SK-N-SH (cell line): ENCODE measurements at regions not wholly inside any gene's neighbourhood (a gene's known extent, or its start where the extent isn't known, plus 50 kb on each side); places are given as distances from the start of the nearest gene placed in this dataset.

Experiments
- CTCF ChIA-PET: fragments of 300-600, 350-600 bp; formaldehyde crosslinking; extraction: SDS; loops from one replicate; lab custom pipeline; 2021; lab: Yijun Ruan, JAX
- POLR2A ChIA-PET: fragments of 350-600 bp; sonication (Branson Sonifier 250); formaldehyde crosslinking; extraction: SDS; loops from one replicate; lab custom pipeline; 2020; ENCODE audit warnings: antibody characterized with exemption, inconsistent platforms; lab: Yijun Ruan, JAX
- DNase-seq: peaks from one replicate; pipeline ENCODE4 v3.0.0; 2012
- H2AFZ ChIP-seq: fragments of 200-600 bp; sonication (generic); 2 replicates; pipeline ENCODE4 v1.8.1; 2016; ENCODE audit warnings: antibody characterized with exemption, mild to moderate bottlenecking, low read depth
- H3F3A ChIP-seq: fragments of 200-600 bp; sonication (generic); replicated peaks from 2 replicates; pipeline ENCODE3; 2016; ENCODE audit warnings: antibody characterized with exemption, mild to moderate bottlenecking; ENCODE audit not compliant: insufficient read depth
- H3K27ac ChIP-seq, 2 experiments: fragments of 200-500 bp in 1 of 2; fragments of 200-600 bp in 1 of 2; sonication (Bioruptor generic) in 1 of 2; sonication (generic), shearing (Covaris generic) in 1 of 2; 2 replicates each; pipeline versions ENCODE4 v1.5.1 to v1.6.1; 2014 to 2016; ENCODE audit warnings: low read depth in 2 of 2, inconsistent platforms in 1 of 2, low read length in 1 of 2, mild to moderate bottlenecking in 1 of 2, mixed read lengths in 1 of 2
- H3K27me3 ChIP-seq: fragments of 200-600 bp; sonication (generic), shearing (Covaris generic); 2 replicates; pipeline ENCODE4 v1.6.1; 2016; ENCODE audit warnings: mixed run types; ENCODE audit not compliant: insufficient read depth
- H3K36me3 ChIP-seq, 2 experiments: fragments of 200-500 bp in 1 of 2; fragments of 200-600 bp in 1 of 2; sonication (Bioruptor generic) in 1 of 2; sonication (generic) in 1 of 2; replicated peaks in 1 of 2; 2 replicates each; pipeline versions ENCODE3 to v1.5.1; 2014 to 2016; ENCODE audit warnings: low read length in 1 of 2, mild to moderate bottlenecking in 1 of 2; ENCODE audit not compliant: insufficient read depth in 2 of 2, control insufficient read depth in 1 of 2
- H3K4me1 ChIP-seq, 2 experiments: fragments of 200-500 bp in 1 of 2; fragments of 200-600 bp in 1 of 2; sonication (Bioruptor generic) in 1 of 2; sonication (generic), shearing (Covaris generic) in 1 of 2; 2 replicates each; pipeline versions ENCODE4 v1.5.1 to v1.6.1; 2014 to 2016; ENCODE audit warnings: low read depth in 1 of 2, low read length in 1 of 2, mixed run types in 1 of 2; ENCODE audit not compliant: insufficient read depth in 2 of 2, control insufficient read depth in 1 of 2
- H3K4me2 ChIP-seq: fragments of 200-600 bp; sonication (generic), shearing (Covaris generic); 2 replicates; pipeline ENCODE4 v1.6.1; 2017; ENCODE audit warnings: mixed run types
- H3K4me3 ChIP-seq, 2 experiments: fragments of 200-500 bp in 1 of 2; fragments of 200-600 bp in 1 of 2; sonication (Bioruptor generic) in 1 of 2; sonication (generic), shearing (Covaris generic) in 1 of 2; 2 replicates each; pipeline versions ENCODE4 v1.5.1 to v1.8.1; 2014 to 2016; ENCODE audit warnings: low read depth in 2 of 2, inconsistent platforms in 1 of 2, low read length in 1 of 2, mild to moderate bottlenecking in 1 of 2, mixed read lengths in 1 of 2, moderate library complexity in 1 of 2
- H3K79me2 ChIP-seq: fragments of 200-600 bp; sonication (generic); 2 replicates; pipeline ENCODE4 v1.8.1; 2017; ENCODE audit warnings: mild to moderate bottlenecking; ENCODE audit not compliant: insufficient read depth
- H3K9ac ChIP-seq: fragments of 200-600 bp; sonication (generic); 2 replicates; pipeline ENCODE4 v1.6.1; 2017; ENCODE audit warnings: mixed run types
- H3K9me2 ChIP-seq: fragments of 200-600 bp; sonication (generic); 2 replicates; pipeline ENCODE4 v1.6.1; 2017; ENCODE audit warnings: mixed run types
- H3K9me3 ChIP-seq: fragments of 200-600 bp; sonication (generic); 2 replicates; pipeline ENCODE4 v1.6.1; 2017; ENCODE audit warnings: mixed run types, mild to moderate bottlenecking, moderate library complexity
- H4K20me1 ChIP-seq: fragments of 200-600 bp; sonication (generic); 2 replicates; pipeline ENCODE4 v1.6.1; 2017; ENCODE audit warnings: mild to moderate bottlenecking, mixed run types; ENCODE audit not compliant: insufficient read depth
- CHD2 ChIP-seq: fragments of 150-350 bp; IDR thresholded peaks from 2 replicates; pipeline ENCODE4 v1.6.1; 2018; ENCODE audit warnings: low read length; ENCODE audit not compliant: partially characterized antibody
- CTCF ChIP-seq: fragments of 200-600 bp; sonication (generic); IDR thresholded peaks from 2 replicates; pipeline ENCODE4 v1.6.1; 2017; ENCODE audit warnings: antibody characterized with exemption, mild to moderate bottlenecking, moderate library complexity
- ELF1 ChIP-seq: IDR thresholded peaks from 2 replicates; pipeline ENCODE4 v1.4.0; 2012
- EP300 ChIP-seq, 2 experiments: IDR thresholded peaks; 2 replicates each; pipeline versions ENCODE4 v1.4.0 to v1.6.1; 2012; ENCODE audit warnings: borderline replicate concordance in 1 of 2, low read depth in 1 of 2, low read length in 1 of 2
- EZH2phosphoT487 ChIP-seq: fragments of 200-600 bp; sonication (generic); IDR thresholded peaks from 2 replicates; pipeline ENCODE4 v1.6.1; 2017; ENCODE audit warnings: low read depth, mixed run types, mild to moderate bottlenecking, antibody characterized with exemption, moderate library complexity, borderline replicate concordance
- FOSL2 ChIP-seq: IDR thresholded peaks from 2 replicates; pipeline ENCODE4 v1.4.0; 2012; ENCODE audit warnings: low read depth, mild to moderate bottlenecking, moderate library complexity, borderline replicate concordance
- FOXM1 ChIP-seq: IDR thresholded peaks from 2 replicates; pipeline ENCODE4 v1.4.0; 2012; ENCODE audit warnings: low read depth, mild to moderate bottlenecking
- GABPA ChIP-seq: IDR thresholded peaks from 2 replicates; pipeline ENCODE4 v1.4.0; 2012; ENCODE audit warnings: low read depth, mild to moderate bottlenecking
- GATA2 ChIP-seq: sonication (generic); formaldehyde crosslinking; IDR thresholded peaks from 2 replicates; pipeline ENCODE4 v1.5.0; 2020; ENCODE audit warnings: mild to moderate bottlenecking, missing genetic modification reagents
- MAX ChIP-seq: IDR thresholded peaks from 2 replicates; pipeline ENCODE4 v1.4.0; 2012; ENCODE audit warnings: low read depth
- MEF2A ChIP-seq: IDR thresholded peaks from 2 replicates; pipeline ENCODE4 v1.4.0; 2012; ENCODE audit warnings: low read depth, borderline replicate concordance
- NFIC ChIP-seq: IDR thresholded peaks from 2 replicates; pipeline ENCODE4 v1.4.0; 2012; ENCODE audit warnings: borderline replicate concordance
- PBX3 ChIP-seq: IDR thresholded peaks from 2 replicates; pipeline ENCODE4; 2012
- POLR2AphosphoS5 ChIP-seq: IDR thresholded peaks from 2 replicates; pipeline ENCODE4 v1.6.1; 2012; ENCODE audit warnings: low read depth, low read length
- RAD21 ChIP-seq: IDR thresholded peaks from 2 replicates; pipeline ENCODE4 v1.6.1; 2012; ENCODE audit warnings: mild to moderate bottlenecking, low read length
- RCOR1 ChIP-seq: fragments of 150-350 bp; IDR thresholded peaks from 2 replicates; pipeline ENCODE4 v1.6.1; 2017; ENCODE audit warnings: antibody characterized with exemption, low read length
- REST ChIP-seq: IDR thresholded peaks from 2 replicates; pipeline ENCODE4 v1.6.1; 2012; ENCODE audit warnings: mild to moderate bottlenecking, low read depth, low read length, moderate library complexity
- RFX5 ChIP-seq: IDR thresholded peaks from 2 replicates; pipeline ENCODE4 v1.6.1; 2012; ENCODE audit warnings: mild to moderate bottlenecking, improper control_type of control experiment, low read length
- RXRA ChIP-seq: IDR thresholded peaks from 2 replicates; pipeline ENCODE4 v1.4.0; 2012; ENCODE audit warnings: low read depth, mild to moderate bottlenecking, borderline replicate concordance
- SMC3 ChIP-seq: IDR thresholded peaks from 2 replicates; pipeline ENCODE4 v1.6.1; 2012; ENCODE audit warnings: low read depth, low read length, improper control_type of control experiment
- TAF1 ChIP-seq: IDR thresholded peaks from 2 replicates; pipeline ENCODE4 v1.6.1; 2012; ENCODE audit warnings: low read depth, mild to moderate bottlenecking, low read length, moderate library complexity, borderline replicate concordance
- YY1 ChIP-seq: IDR thresholded peaks from 2 replicates; pipeline ENCODE4 v1.4.0; 2012; ENCODE audit warnings: low read depth, mild to moderate bottlenecking
- WGBS: methylation state at CpG from one replicate; pipeline ENCODE4 v1.1.6; 2017; ENCODE audit warnings: low lambda C conversion rate; 5-methylcytosine and 5-hydroxymethylcytosine counted together

- no peaks in the 10 kb centered on the region for H4K20me1 ChIP-seq
- no peak for TF ChIP-seq MEF2A
- no peak for TF ChIP-seq ELF1
- no peak for TF ChIP-seq FOXM1
- TF ChIP-seq CHD2, result no peak
- no peak for TF ChIP-seq GABPA
- no peak for TF ChIP-seq POLR2AphosphoS5
- no peak for TF ChIP-seq RCOR1
- TF ChIP-seq YY1, result no peak
- TF ChIP-seq RAD21, result no peak
- TF ChIP-seq CTCF, result no peak
- TF ChIP-seq PBX3, result no peak
- no peak for TF ChIP-seq TAF1
- TF ChIP-seq FOSL2, result no peak
- TF ChIP-seq EZH2phosphoT487, result no peak
- TF ChIP-seq MAX, result no peak
- DNase-seq, result no peak
- ChIA-PET CTCF (interaction anchor here (1.0 kb wide), 1 partner anchor 112 kb away, joined by 3 read pairs; no protein-coding TSS in a partner anchor), POLR2A (no interaction called here)
- H3K9me2 ChIP-seq, result no peaks in the 10 kb centered on the region
- no peaks in the 10 kb centered on the region for H3K27me3 ChIP-seq
- H3K4me2 ChIP-seq, result no peak overlapping the region
- H3K4me1 ChIP-seq, result no peaks in the 10 kb centered on the region; a peak in 1 of 4 replicates
- no peak overlapping the region for H3K9ac ChIP-seq
- no peaks in the 10 kb centered on the region for H3K9me3 ChIP-seq
- H3K27ac ChIP-seq, result no peak overlapping the region
- no peaks in the 10 kb centered on the region for H3K79me2 ChIP-seq
- no peaks in the 10 kb centered on the region for H3K36me3 ChIP-seq
- H3F3A ChIP-seq, result no peaks in the 10 kb centered on the region
- 27% methylated on average over 1 of the region's 1 CpG for WGBS
- no peak overlapping the region for H3K4me3 ChIP-seq
- H2AFZ ChIP-seq, result no peak overlapping the region
Measured at GRCh38 chr2:225170162-225170561, 127.9 kb upstream of the DOCK10 start.

- CTCF ChIA-PET, result interaction anchor here (1.0 kb wide), 1 partner anchor 113 kb away, joined by 3 read pairs; no protein-coding TSS in a partner anchor
- no peak overlapping the region for H2AFZ ChIP-seq
- H3K27ac ChIP-seq, result no peak overlapping the region
Measured at GRCh38 chr2:225169396-225169795, 127.1 kb upstream of the DOCK10 start.

More at GRCh38 chr2:225169396-225169795, 127.1 kb upstream of the DOCK10 start:
- Histone ChIP-seq H3K9me2 (no peaks in the 10 kb centered on the region), H3K4me3 (no peak overlapping the region), H3K9ac (no peak overlapping the region), H3K79me2 (no peaks in the 10 kb centered on the region), H3K36me3 (no peaks in the 10 kb centered on the region), H3K9me3 (no peaks in the 10 kb centered on the region), H3F3A (no peaks in the 10 kb centered on the region), H3K4me1 (no peaks in the 10 kb centered on the region; a peak in 1 of 4 replicates), H4K20me1 (no peaks in the 10 kb centered on the region), H3K4me2 (no peak overlapping the region), H3K27me3 (no peaks in the 10 kb centered on the region)
- 63% methylated on average over 4 of the region's 4 CpGs for WGBS
- TF ChIP-seq TAF1, result no peak
- TF ChIP-seq GATA2, result no peak
- TF ChIP-seq MAX, result no peak
- TF ChIP-seq NFIC, result no peak
- TF ChIP-seq RXRA, result no peak
- no peak for TF ChIP-seq REST
- TF ChIP-seq SMC3, result no peak
- TF ChIP-seq PBX3, result no peak
- TF ChIP-seq EP300 (IDR thresholded peaks at IDR 0.05; ENCODE audit: borderline replicate concordance in 1 of 2, low read depth in 1 of 2, low read length in 1 of 2), result no peak
- no peak for TF ChIP-seq POLR2AphosphoS5
- no peak for TF ChIP-seq RFX5
- DNase-seq, result no peak
- POLR2A ChIA-PET, result no interaction called here
